H9 (cell line): ENCODE measurements at regions not wholly inside any gene's neighbourhood (a gene's known extent, or its start where the extent isn't known, plus 50 kb on each side); places are given as distances from the start of the nearest gene placed in this dataset.

Experiments
- DNase-seq: peaks from one replicate; pipeline ENCODE4 v3.0.0-alpha.2; 2017
- H2AFZ ChIP-seq: one replicate; pipeline ENCODE4 v1.6.1; 2013; ENCODE audit warnings: mild to moderate bottlenecking, low read length, control low read depth, moderate library complexity
- H2AK5ac ChIP-seq: 2 replicates; pipeline ENCODE4 v1.6.1; 2013; ENCODE audit warnings: low read length, control low read depth, mixed read lengths; ENCODE audit not compliant: insufficient read length
- H2BK120ac ChIP-seq: one replicate; pipeline ENCODE4 v1.6.1; 2013; ENCODE audit warnings: low read depth, mild to moderate bottlenecking, low read length, control low read depth, inconsistent platforms; ENCODE audit not compliant: poor library complexity, severe bottlenecking
- H2BK12ac ChIP-seq: 2 replicates; pipeline ENCODE4 v1.6.1; 2013; ENCODE audit warnings: low read length, control low read depth, mixed read lengths, low read depth; ENCODE audit not compliant: insufficient read length
- H2BK15ac ChIP-seq: 2 replicates; pipeline ENCODE4 v1.6.1; 2013; ENCODE audit warnings: low read depth, low read length, control low read depth
- H2BK20ac ChIP-seq: one replicate; pipeline ENCODE4 v1.6.1; 2013; ENCODE audit warnings: low read depth, mild to moderate bottlenecking, low read length, control low read depth, inconsistent platforms; ENCODE audit not compliant: poor library complexity, severe bottlenecking
- H2BK5ac ChIP-seq: 2 replicates; pipeline ENCODE4 v1.6.1; 2013; ENCODE audit warnings: low read length, control low read depth, mixed read lengths; ENCODE audit not compliant: insufficient read length
- H3K14ac ChIP-seq: 2 replicates; pipeline ENCODE4 v1.6.1; 2013; ENCODE audit warnings: low read length, control low read depth; ENCODE audit not compliant: insufficient read depth
- H3K18ac ChIP-seq: 2 replicates; pipeline ENCODE4 v1.6.1; 2013; ENCODE audit warnings: low read depth, mild to moderate bottlenecking, mixed read lengths, low read length, control low read depth; ENCODE audit not compliant: insufficient read length
- H3K23ac ChIP-seq: 2 replicates; pipeline ENCODE4 v1.6.1; 2013; ENCODE audit warnings: low read length, control low read depth, mixed read lengths, low read depth; ENCODE audit not compliant: insufficient read length
- H3K23me2 ChIP-seq: 2 replicates; pipeline ENCODE4 v1.6.1; 2013; ENCODE audit warnings: low read depth, mild to moderate bottlenecking, mixed read lengths, low read length, control low read depth; ENCODE audit not compliant: insufficient read length, poor library complexity, severe bottlenecking
- H3K27ac ChIP-seq: 2 replicates; pipeline ENCODE4 v1.5.1; 2013; ENCODE audit warnings: low read length, control low read depth, mixed read lengths, low read depth; ENCODE audit not compliant: insufficient read length
- H3K27me3 ChIP-seq: 2 replicates; pipeline ENCODE4 v1.6.1; 2013; ENCODE audit warnings: low read length, control low read depth, inconsistent platforms; ENCODE audit not compliant: insufficient read depth
- H3K4ac ChIP-seq: 2 replicates; pipeline ENCODE4 v1.6.1; 2013; ENCODE audit warnings: low read depth, mild to moderate bottlenecking, control low read depth, inconsistent platforms, low read length, moderate library complexity
- H3K4me1 ChIP-seq: 2 replicates; pipeline ENCODE4 v1.6.1; 2013; ENCODE audit warnings: low read length, control low read depth, inconsistent platforms; ENCODE audit not compliant: insufficient read depth
- H3K4me2 ChIP-seq: 2 replicates; pipeline ENCODE4 v1.6.1; 2013; ENCODE audit warnings: low read length, control low read depth, mixed read lengths; ENCODE audit not compliant: insufficient read length, insufficient read depth
- H3K56ac ChIP-seq: 2 replicates; pipeline ENCODE4 v1.6.1; 2013; ENCODE audit warnings: low read depth, mild to moderate bottlenecking, mixed read lengths, low read length, control low read depth; ENCODE audit not compliant: insufficient read length
- H3K79me1 ChIP-seq: 2 replicates; pipeline ENCODE4 v1.6.1; 2013; ENCODE audit warnings: low read depth, mild to moderate bottlenecking, moderate library complexity, low read length, control low read depth, inconsistent platforms; ENCODE audit not compliant: insufficient read depth, poor library complexity, severe bottlenecking
- H3K79me2 ChIP-seq: 2 replicates; pipeline ENCODE4 v1.6.1; 2013; ENCODE audit warnings: low read length, control low read depth, inconsistent platforms; ENCODE audit not compliant: insufficient read depth
- H3K9ac ChIP-seq: 2 replicates; pipeline ENCODE4 v1.6.1; 2013; ENCODE audit warnings: low read length, control low read depth, mixed read lengths; ENCODE audit not compliant: insufficient read length; ENCODE audit errors: extremely low read depth
- H3K9me3 ChIP-seq: one replicate; pipeline ENCODE4 v1.6.1; 2013; ENCODE audit warnings: low read depth, low read length, inconsistent platforms; ENCODE audit not compliant: control insufficient read depth
- H3T11ph ChIP-seq: one replicate; pipeline ENCODE4 v1.6.1; 2013; ENCODE audit warnings: mild to moderate bottlenecking, low read length, control low read depth, inconsistent platforms
- H4K20me1 ChIP-seq: one replicate; pipeline ENCODE4 v1.6.1; 2013; ENCODE audit not compliant: control insufficient read depth, insufficient read length, insufficient read depth
- H4K5ac ChIP-seq: 2 replicates; pipeline ENCODE4 v1.6.1; 2013; ENCODE audit warnings: low read depth, mild to moderate bottlenecking, mixed read lengths, low read length, control low read depth; ENCODE audit not compliant: insufficient read length
- H4K8ac ChIP-seq: replicated peaks from 2 replicates; pipeline ENCODE4 v1.6.1; 2013; ENCODE audit warnings: low read length, control low read depth, mixed read lengths, low read depth; ENCODE audit not compliant: insufficient read length
- H4K91ac ChIP-seq: 2 replicates; pipeline ENCODE4 v1.6.1; 2013; ENCODE audit warnings: low read depth, mild to moderate bottlenecking, moderate library complexity, mixed read lengths, low read length, control low read depth; ENCODE audit not compliant: insufficient read length
- H3K27ac Mint-ChIP-seq, 3 experiments: 2 replicates in 2 of 3; 3 replicates in 1 of 3; pipeline ENCODE4 v1.8.0; 2020 to 2021; ENCODE audit warnings: mixed read lengths in 3 of 3, mild to moderate bottlenecking in 1 of 3, moderate library complexity in 1 of 3
- H3K27me3 Mint-ChIP-seq: 2 replicates; pipeline ENCODE4 v1.8.0; 2021; ENCODE audit warnings: low read depth, mild to moderate bottlenecking, moderate library complexity, mixed read lengths
- H3K36me3 Mint-ChIP-seq, 3 experiments: 2 replicates in 2 of 3; 3 replicates in 1 of 3; pipeline ENCODE4 v1.8.0; 2020 to 2021; ENCODE audit warnings: low read depth in 3 of 3, mixed read lengths in 3 of 3; ENCODE audit not compliant: insufficient read depth in 1 of 3
- H3K4me1 Mint-ChIP-seq, 2 experiments: 2 replicates each; pipeline ENCODE4 v1.8.0; 2020; ENCODE audit warnings: mixed read lengths in 2 of 2
- H3K4me3 Mint-ChIP-seq, 2 experiments: 2 replicates in 1 of 2; 3 replicates in 1 of 2; pipeline ENCODE4 v1.8.0; 2020 to 2021; ENCODE audit warnings: mild to moderate bottlenecking in 2 of 2, mixed read lengths in 2 of 2, moderate library complexity in 1 of 2
- H3K9me3 Mint-ChIP-seq, 2 experiments: 2 replicates in 1 of 2; 3 replicates in 1 of 2; pipeline ENCODE4 v1.8.0; 2020; ENCODE audit warnings: mild to moderate bottlenecking in 2 of 2, mixed read lengths in 2 of 2, moderate library complexity in 1 of 2
- CTCF ChIP-seq: fragments of 200-600 bp; sonication (generic); conservative IDR thresholded peaks from 3 replicates; pipeline ENCODE4 v1.8.0; 2021; ENCODE audit warnings: antibody characterized with exemption, mild to moderate bottlenecking

- Histone ChIP-seq H3K18ac (no peak overlapping the region), H3K23me2 (no peaks in the 10 kb centered on the region), H4K20me1 (no peaks in the 10 kb centered on the region), H3K27me3 (no peaks in the 10 kb centered on the region), H3K14ac (no peak overlapping the region), H3K9ac (no peak overlapping the region), H4K8ac (no peak overlapping the region), H2BK5ac (no peak overlapping the region), H3K9me3 (no peaks in the 10 kb centered on the region), H3K79me1 (no peaks in the 10 kb centered on the region), H3K27ac (no peak overlapping the region), H4K5ac (no peak overlapping the region), H3K4me1 (peaks cover 8% of the 10 kb centered on the region; the same call in 1 of the 2 replicates), H3K4me2 (no peak overlapping the region), H2AK5ac (no peak overlapping the region), H2BK20ac (no peak overlapping the region), H3K56ac (no peak overlapping the region), H2BK120ac (no peak overlapping the region), H4K91ac (no peak overlapping the region), H2BK15ac (no peak overlapping the region), H3K23ac (no peak overlapping the region), H2BK12ac (no peak overlapping the region), H3T11ph (no peak overlapping the region), H3K79me2 (no peaks in the 10 kb centered on the region), H3K4ac (no peak overlapping the region), H2AFZ (no peak overlapping the region)
- no peaks in the 10 kb centered on the region for H3K9me3 Mint-ChIP-seq
- H3K27me3 Mint-ChIP-seq = no peaks in the 10 kb centered on the region
- no peak for DNase-seq
- H3K27ac Mint-ChIP-seq = no peak overlapping the region
- peaks cover 4 to 7% of the 10 kb centered on the region in 2 experiments for H3K4me1 Mint-ChIP-seq
- H3K4me3 Mint-ChIP-seq = no peak overlapping the region
- no peaks in the 10 kb centered on the region for H3K36me3 Mint-ChIP-seq
- no peak for TF ChIP-seq CTCF
These were observed 123.7 kb upstream of the CLSTN2 start for GRCh38 chr3:139811331-139811730.
